ENCODE measurements at regions not wholly inside any gene's neighbourhood (a gene's known extent, or its start where the extent isn't known, plus 50 kb on each side); places are given as distances from the start of the nearest gene placed in this dataset.

DNA sequence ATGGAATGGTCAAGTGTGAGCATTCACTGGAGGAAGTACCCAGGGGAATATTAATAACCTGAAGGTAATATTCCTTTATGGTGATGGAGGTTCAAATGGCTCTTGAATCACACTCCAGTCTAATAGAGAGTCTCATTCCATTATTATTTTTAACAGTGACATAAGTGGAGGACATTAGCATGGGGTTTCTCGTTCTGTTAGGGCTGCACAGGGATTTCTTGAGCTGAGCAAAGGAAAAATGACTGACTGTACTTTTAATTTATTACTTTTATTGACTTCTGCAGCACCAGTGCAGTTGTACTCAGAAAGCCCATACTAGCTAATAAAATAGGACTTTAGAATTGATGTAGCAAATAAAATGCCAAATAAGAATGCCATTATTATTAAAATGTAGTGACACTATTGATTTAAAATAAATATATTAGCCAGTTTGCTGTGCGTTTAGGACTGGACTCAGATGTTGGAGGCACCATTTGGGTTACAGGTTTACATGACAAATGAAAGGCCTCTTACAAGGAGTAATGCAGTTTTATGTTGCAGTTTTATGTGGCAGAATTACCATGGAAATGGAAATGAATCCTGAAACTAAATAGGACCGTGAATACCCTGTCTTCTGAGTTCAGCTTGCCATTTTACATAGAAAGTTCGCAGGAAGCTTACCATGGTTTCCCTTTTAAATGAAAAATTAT lies 705.1 kb upstream of the GRM7 start:
- FAIRE-seq: no peak
- no peak for DNase-seq (ENCODE audit: low spot score)

DNA sequence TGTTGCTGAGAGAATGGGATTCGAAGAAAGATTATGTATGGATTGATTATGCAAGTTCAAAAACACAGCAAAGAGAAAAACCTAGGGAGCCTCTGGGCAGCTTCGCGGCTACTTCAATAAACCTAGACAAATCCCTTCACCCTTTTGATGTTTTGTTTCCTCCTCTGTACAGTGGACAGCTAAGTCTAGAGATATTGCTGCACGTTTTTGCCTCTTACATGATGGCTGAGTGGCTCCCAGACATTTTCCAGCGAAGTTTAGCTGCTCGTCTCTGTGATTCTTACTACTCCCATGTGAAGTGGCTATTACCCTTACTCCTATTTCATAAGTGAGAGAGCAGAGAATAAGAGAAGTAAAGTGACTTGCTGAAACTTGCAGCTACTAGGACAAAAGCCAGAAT lies 695.0 kb upstream of the GRM7 start:
- no peak for FAIRE-seq
- DNase-seq (ENCODE audit: low spot score): no peak

DNA sequence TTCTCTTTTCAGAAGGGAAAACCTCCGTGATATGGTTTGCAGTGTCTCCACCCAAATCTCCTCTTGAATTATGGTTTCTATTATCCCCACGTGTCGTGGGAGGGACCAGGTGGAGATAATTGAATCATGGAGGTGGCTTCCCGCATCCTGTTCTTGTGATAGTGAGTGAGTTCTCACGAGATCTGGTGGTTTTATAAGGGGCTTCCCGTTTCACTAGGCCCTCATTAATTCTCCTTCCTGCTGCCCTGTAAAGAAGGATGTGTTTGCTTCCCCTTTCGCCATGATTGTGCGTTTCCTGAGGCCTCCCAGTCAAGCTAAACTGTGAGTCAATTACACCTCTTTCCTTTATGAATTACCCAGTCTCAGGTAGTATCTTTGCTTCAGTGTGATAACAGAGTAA lies 692.7 kb upstream of the GRM7 start:
- DNase-seq (ENCODE audit: low spot score) (no peak), FAIRE-seq (no peak)

- FAIRE-seq (no peak), DNase-seq (ENCODE audit: low spot score) (no peak)
Measured at GRCh38 chr3:6172871-6173642, 687.9 kb upstream of the GRM7 start.

DNA sequence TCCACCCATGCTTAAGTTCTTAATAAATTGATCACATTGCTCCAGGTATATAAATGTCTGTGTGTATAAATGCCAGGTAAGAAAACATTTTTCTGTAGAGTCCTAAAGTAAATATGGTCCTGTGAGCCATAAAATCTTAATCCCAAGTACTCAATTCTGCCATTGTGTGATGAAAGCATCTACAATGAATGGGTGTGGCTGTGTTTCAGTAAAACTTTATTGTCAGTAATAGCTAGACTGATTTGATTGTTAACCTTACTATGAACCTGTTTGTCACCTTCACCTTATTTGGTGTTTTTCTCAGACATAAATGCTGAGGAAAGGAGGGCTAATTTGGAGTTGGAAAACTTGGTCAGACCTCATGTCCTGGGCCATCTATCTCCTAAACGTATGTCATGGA lies 683.5 kb upstream of the GRM7 start:
- FAIRE-seq: no peak
- DNase-seq (ENCODE audit: low spot score): no peak

DNA sequence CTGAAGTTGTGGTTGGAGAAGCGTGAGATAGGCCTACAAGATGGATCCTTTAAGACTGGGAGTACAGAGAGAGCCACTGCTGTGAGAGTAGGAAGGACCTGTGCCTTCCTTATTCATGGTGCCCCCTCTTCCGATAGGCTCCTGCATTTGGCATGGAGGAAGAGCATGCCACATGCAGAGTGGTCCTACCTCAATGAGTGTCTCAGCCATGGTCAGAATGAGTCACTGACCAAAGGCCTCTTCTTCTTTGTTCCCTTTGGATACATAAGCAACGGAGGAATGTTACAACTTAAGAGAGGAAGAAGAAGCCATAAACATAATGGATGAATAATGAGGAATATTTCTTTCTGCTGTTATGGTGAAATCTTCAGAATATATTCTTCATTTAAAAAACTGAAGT lies 681.2 kb upstream of the GRM7 start:
- DNase-seq (ENCODE audit: low spot score): peak; percentile 44
- FAIRE-seq: no peak

DNA sequence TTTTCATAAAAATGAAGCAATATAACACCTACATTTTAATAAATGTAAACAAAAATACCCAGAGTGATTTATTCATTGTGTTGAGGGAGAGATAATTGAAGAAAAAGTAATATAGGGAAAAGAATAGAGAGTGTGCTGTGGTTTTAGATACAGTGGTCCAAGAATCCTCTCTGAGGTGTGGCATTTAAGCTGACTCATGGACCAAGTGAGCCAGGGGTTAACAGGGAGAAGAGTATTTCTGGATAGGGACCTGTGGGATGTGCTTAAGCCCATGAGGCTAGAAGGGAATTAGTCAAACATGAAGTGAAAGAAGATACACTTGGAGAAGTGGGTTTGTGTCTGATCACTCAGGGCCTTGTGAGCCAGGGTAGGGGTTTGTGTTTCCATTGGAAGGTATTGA lies 680.7 kb upstream of the GRM7 start:
- FAIRE-seq (no peak), DNase-seq (ENCODE audit: low spot score) (peak; percentile 13)

- FAIRE-seq (no peak), DNase-seq (ENCODE audit: low spot score) (no peak)
Measured at GRCh38 chr3:6182476-6182875, 678.4 kb upstream of the GRM7 start.

DNA sequence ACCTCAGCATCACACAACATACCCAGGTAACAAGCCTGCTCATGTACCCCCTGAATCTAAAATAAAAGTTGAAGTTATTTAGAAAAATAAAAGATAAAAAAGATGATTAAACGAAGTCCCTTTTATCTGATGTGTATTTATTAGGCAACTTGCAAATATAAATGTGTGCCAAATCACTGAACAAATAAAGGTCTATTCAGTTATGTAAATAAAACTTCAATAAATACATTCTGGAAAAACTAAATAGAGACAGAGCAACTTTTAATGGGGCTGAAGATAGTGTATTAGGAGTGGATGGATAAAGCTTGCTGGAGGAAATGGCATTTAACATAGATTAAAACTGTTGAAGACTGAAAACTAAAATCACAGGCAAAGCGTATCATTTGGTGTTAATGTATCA lies 678.0 kb upstream of the GRM7 start:
- no peak for FAIRE-seq
- DNase-seq (ENCODE audit: low spot score): no peak

- DNase-seq (ENCODE audit: low spot score) (no peak), FAIRE-seq (no peak)
Measured at GRCh38 chr3:6189384-6189783, 671.5 kb upstream of the GRM7 start.

GRCh38 chr3:6204891-6205290 lies 656.0 kb upstream of the GRM7 start:
- no peak for DNase-seq (ENCODE audit: low spot score)
- no peak for FAIRE-seq

GRCh38 chr3:6216135-6217026 lies 644.5 kb upstream of the GRM7 start:
- FAIRE-seq (no peak), DNase-seq (ENCODE audit: low spot score) (no peak)

DNA sequence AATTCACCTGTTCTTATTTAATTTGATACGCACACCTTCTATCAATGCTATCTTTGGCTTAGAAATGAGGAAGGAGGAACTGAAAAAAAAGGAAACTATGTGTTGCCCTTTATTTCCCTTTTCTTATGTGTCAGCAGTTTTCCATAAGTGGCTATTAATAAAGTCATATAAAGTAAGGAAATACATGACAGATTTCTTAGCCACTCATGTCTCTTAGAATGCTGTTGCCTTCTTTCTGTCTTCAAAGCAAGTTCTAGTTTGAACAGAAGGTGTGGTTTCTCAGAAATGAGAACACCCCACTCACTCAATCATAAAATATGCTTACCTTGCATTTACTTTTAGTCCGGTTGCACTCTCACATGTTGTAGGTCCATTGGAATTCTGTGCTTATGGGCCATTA lies 640.5 kb upstream of the GRM7 start:
- no peak for DNase-seq (ENCODE audit: low spot score)
- no peak for FAIRE-seq

DNA sequence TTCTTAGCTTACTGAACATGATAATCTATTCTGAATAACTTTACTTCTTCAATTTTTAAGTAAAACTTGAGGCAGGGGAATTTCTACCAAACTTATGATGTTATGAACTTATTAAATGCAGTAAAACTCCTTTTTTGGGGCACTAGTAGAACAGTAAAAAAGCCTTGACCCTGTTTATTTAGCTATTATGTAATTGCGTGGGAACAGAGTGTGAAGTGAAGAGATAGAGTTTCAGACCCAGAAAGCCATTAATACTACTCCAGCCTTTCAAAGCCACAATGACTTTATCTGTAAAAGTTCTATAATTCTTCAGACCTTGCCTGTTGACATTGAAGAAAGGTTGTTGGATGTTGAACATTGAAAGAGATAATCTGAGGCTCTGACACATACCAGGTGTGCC lies 638.8 kb upstream of the GRM7 start:
- no peak for DNase-seq (ENCODE audit: low spot score)
- FAIRE-seq: no peak

- FAIRE-seq (no peak), DNase-seq (ENCODE audit: low spot score) (no peak)
Measured at GRCh38 chr3:6223572-6223971, 637.3 kb upstream of the GRM7 start.

GRCh38 chr3:6228958-6229683 lies 631.8 kb upstream of the GRM7 start:
- DNase-seq (ENCODE audit: low spot score) (no peak), FAIRE-seq (no peak)

DNA sequence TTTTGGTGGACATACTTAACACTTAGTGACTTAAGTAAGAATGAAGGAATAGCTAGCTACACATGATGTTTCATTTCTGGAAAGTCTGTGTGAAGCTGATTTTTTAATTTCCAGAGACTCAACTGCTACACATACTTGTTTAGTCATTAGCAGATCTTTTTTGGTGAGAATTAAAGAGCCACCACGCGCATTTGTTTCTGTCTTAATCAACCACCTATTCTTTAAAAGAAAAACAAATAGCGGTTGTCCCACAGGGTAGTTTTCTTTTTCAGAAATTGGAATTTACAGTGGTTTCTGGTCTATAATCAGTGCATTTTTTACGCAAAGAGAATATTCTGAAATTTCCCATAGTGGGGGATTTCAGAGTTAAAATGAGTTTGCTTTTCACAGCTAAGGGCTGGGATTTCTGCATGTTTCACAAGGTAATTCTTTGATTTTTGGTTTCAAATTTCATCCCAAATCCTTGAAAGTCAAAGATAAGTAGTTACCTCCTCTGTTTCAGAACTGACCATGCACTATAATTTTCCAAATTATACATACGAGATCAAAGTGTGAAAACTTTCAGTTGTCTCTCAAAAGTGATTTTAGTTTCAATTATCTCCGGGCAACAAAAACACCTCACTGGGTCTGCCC lies 631.0 kb upstream of the GRM7 start:
- DNase-seq (ENCODE audit: low spot score) (no peak), FAIRE-seq (no peak)

- DNase-seq (ENCODE audit: low spot score): no peak
Measured at GRCh38 chr3:6242104-6242503, 618.8 kb upstream of the GRM7 start.

GRCh38 chr3:6248528-6248927 lies 612.4 kb upstream of the GRM7 start:
- DNase-seq (ENCODE audit: low spot score) (no peak), FAIRE-seq (no peak)

More at GRCh38 chr3:6242104-6242503, 618.8 kb upstream of the GRM7 start:
- no peak for FAIRE-seq

DNA sequence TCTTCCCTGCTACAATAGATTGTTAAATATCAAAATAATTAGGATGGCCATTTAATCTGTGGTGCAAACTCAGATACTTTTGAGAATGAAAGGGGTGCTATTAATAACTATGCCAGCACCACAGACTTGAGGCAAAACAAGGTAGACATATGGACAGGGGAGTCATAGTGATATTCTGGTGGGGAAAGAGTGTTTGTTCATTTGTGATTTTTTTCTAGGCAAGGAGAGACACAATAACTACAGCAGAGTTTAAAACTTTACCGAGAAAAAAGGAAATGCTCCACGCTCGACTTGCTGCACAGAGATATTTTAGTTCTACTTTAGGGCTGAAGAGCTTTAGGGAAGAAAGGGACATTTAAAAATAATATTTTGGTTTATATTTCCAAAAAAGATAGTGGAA lies 611.2 kb upstream of the GRM7 start:
- no peak for FAIRE-seq
- no peak for DNase-seq (ENCODE audit: low spot score)

- no peak for DNase-seq (ENCODE audit: low spot score)
- no peak for FAIRE-seq
Measured at GRCh38 chr3:6250167-6250566, 610.7 kb upstream of the GRM7 start.

Measured in urothelium cell line (cell line).